Nephron progenitor cell (in vitro differentiated cells): ENCODE measurements at regions not wholly inside any gene's neighbourhood (a gene's known extent, or its start where the extent isn't known, plus 50 kb on each side); places are given as distances from the start of the nearest gene placed in this dataset.

Experiments
- DNase-seq: peaks from one replicate; pipeline ENCODE4 v3.0.0; 2021
- H3K27ac Mint-ChIP-seq: 2 replicates; pipeline ENCODE4 v1.8.0; 2021; ENCODE audit warnings: mild to moderate bottlenecking, moderate library complexity, mixed read lengths
- H3K27me3 Mint-ChIP-seq: 2 replicates; pipeline ENCODE4 v1.8.0; 2021; ENCODE audit warnings: mild to moderate bottlenecking, low read depth, mixed read lengths; ENCODE audit not compliant: poor library complexity
- H3K36me3 Mint-ChIP-seq: 2 replicates; pipeline ENCODE4 v1.8.0; 2021; ENCODE audit warnings: low read depth, mixed read lengths
- H3K4me1 Mint-ChIP-seq: 2 replicates; pipeline ENCODE4 v1.8.0; 2021; ENCODE audit warnings: mixed read lengths
- H3K4me3 Mint-ChIP-seq: 2 replicates; pipeline ENCODE4 v1.8.0; 2021; ENCODE audit warnings: mild to moderate bottlenecking, moderate library complexity, mixed read lengths
- H3K9me3 Mint-ChIP-seq: 2 replicates; pipeline ENCODE4 v1.8.0; 2021; ENCODE audit warnings: mild to moderate bottlenecking, moderate library complexity, mixed read lengths
- TF ChIP-seq, protein P1 (sequence below): fragments of 200-600 bp; sonication (generic); IDR thresholded peaks from 2 replicates; pipeline ENCODE4 v1.5.0; 2021; ENCODE audit warnings: antibody characterized with exemption

DNA sequence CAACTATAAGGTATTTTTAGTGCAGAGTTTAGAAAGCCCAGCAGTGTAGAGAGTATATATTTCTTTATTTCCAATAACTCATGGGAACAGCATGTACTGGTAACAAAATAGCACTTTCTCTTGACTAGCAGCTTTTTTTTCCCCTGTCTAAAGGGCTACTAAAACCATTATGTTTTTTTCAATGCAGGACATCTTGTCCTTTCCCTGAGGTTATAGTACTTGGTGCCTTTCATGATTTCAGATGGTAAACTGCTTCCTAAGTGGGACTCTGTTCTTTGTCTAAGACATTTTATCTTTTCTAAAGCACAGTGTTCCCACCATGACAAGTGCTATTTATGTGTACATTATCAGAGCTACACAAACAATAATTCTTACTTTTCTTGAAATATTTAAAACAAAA, 122.3 kb downstream of the SLC24A2 start:
- TF ChIP-seq, protein P1, sequence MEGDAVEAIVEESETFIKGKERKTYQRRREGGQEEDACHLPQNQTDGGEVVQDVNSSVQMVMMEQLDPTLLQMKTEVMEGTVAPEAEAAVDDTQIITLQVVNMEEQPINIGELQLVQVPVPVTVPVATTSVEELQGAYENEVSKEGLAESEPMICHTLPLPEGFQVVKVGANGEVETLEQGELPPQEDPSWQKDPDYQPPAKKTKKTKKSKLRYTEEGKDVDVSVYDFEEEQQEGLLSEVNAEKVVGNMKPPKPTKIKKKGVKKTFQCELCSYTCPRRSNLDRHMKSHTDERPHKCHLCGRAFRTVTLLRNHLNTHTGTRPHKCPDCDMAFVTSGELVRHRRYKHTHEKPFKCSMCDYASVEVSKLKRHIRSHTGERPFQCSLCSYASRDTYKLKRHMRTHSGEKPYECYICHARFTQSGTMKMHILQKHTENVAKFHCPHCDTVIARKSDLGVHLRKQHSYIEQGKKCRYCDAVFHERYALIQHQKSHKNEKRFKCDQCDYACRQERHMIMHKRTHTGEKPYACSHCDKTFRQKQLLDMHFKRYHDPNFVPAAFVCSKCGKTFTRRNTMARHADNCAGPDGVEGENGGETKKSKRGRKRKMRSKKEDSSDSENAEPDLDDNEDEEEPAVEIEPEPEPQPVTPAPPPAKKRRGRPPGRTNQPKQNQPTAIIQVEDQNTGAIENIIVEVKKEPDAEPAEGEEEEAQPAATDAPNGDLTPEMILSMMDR, result no peak
- H3K27me3 Mint-ChIP-seq, result peaks cover 13% of the 10 kb centered on the region
- no peak overlapping the region for H3K27ac Mint-ChIP-seq
- peaks cover 6% of the 10 kb centered on the region for H3K4me1 Mint-ChIP-seq
- H3K36me3 Mint-ChIP-seq, result no peaks in the 10 kb centered on the region
- no peak for DNase-seq
- peaks cover 3% of the 10 kb centered on the region for H3K9me3 Mint-ChIP-seq
- no peak overlapping the region for H3K4me3 Mint-ChIP-seq

DNA sequence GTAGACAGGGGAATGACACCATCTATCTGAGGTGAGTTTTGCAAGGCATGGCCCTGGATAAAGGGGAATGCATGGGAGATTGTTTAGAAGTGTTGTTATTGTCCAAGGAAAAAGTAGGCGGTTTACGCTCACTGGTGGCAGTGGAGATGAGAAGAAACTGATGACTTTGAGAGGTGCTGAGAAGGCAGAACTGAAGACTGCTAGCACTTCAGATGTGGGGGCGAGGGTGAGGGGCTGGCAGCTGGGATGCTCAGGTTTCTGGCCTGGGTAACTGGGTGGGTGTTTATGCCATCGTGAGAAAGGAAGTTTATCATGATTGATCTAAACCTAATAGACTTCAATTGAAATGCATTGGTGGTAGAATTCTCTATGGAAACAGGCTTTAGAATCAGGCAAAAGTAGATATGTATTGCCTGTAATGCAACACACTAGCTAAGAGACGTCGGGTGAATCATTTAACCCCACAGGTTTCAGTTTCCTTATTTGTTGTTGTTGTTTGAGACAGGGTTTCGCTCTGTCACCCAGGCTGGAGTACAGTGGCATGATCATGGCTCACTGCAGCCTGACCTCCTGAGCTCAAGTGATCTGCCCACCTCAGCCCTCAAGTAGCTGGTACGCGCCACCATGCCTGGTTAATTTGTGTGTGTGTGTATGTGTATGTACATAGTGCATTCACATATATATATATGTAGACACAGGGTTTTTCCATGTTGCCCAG, 123.5 kb downstream of the SLC24A2 start:
- H3K4me3 Mint-ChIP-seq, result no peak overlapping the region
- H3K4me1 Mint-ChIP-seq, result peaks cover 6% of the 10 kb centered on the region
- peak overlapping the region; percentile 8 for H3K27ac Mint-ChIP-seq
- peaks cover 13% of the 10 kb centered on the region for H3K27me3 Mint-ChIP-seq
- H3K36me3 Mint-ChIP-seq, result no peaks in the 10 kb centered on the region
- TF ChIP-seq, protein P1, result no peak
- DNase-seq, result no peak
- H3K9me3 Mint-ChIP-seq, result peaks cover 3% of the 10 kb centered on the region

DNA sequence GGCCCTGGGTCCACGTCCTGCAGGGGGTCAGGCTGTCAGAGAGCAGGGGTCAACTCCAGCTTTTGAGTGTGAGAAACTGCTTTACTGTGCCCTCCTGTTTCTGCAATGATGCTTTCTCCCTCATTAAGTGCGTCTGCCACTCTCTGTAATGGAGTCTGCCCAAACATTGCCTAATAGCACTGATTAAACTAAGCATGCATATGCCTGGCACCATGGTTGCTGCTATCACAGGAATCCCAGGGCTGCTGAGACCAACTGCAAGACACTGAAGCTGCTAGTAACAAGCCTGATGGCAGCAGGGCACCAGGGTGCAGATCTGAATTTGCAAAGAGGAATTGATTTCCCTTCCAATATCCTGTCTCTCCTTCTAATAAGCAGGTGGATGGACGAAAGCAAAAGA, 125.3 kb downstream of the SLC24A2 start:
- Mint-ChIP-seq H3K27me3 (peaks cover 13% of the 10 kb centered on the region), H3K36me3 (no peaks in the 10 kb centered on the region), H3K27ac (no peak overlapping the region), H3K9me3 (peaks cover 3% of the 10 kb centered on the region), H3K4me1 (peaks cover 6% of the 10 kb centered on the region), H3K4me3 (no peak overlapping the region)
- TF ChIP-seq, protein P1, result no peak
- no peak for DNase-seq

DNA sequence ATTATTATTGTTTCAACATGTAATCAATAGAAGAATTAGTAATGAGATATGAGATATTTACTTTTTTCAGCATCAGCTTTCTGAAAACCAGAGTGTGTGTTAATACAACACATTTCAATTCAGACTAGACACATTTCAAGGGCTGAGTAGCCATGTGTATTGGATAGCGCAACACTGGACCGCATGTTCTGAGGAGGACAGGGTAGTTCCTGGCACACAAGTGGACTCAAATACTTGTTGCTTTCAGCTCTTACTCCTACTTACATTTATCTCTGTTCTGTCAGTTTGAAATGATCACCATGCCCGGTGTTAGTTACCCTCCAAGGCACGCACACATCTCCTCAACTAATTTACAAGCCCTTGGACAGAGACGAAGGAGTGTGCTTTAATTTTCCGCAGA, 126.6 kb downstream of the SLC24A2 start:
- Mint-ChIP-seq H3K4me3 (no peak overlapping the region), H3K36me3 (no peaks in the 10 kb centered on the region), H3K27me3 (peaks cover 4% of the 10 kb centered on the region), H3K4me1 (peaks cover 6% of the 10 kb centered on the region), H3K9me3 (peaks cover 3% of the 10 kb centered on the region), H3K27ac (no peak overlapping the region)
- no peak for DNase-seq
- TF ChIP-seq, protein P1, result no peak

DNA sequence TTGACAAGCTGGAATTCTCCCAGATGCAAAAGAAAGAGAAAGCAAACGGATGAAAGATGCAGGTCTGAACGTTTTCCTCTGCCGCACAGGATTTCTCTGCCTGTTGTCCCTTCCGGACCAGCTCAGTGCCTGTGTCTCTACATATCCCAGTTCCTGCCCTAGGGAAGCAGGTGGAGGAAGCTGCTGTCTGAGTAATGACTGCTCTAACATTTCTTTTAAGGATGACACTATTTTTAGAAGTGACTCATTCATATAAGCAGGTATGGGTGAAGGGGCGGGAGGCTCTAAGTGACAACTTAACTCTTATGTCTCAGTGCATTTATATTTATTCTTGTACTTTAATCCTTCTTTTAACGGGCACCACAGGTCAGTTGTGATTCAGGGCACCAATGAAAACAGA, 128.8 kb downstream of the SLC24A2 start:
- DNase-seq, result no peak
- H3K4me1 Mint-ChIP-seq, result peaks cover 2% of the 10 kb centered on the region
- no peaks in the 10 kb centered on the region for H3K36me3 Mint-ChIP-seq
- peaks cover 4% of the 10 kb centered on the region for H3K27me3 Mint-ChIP-seq
- no peak overlapping the region for H3K4me3 Mint-ChIP-seq
- TF ChIP-seq, protein P1, result no peak
- no peak overlapping the region for H3K27ac Mint-ChIP-seq
- H3K9me3 Mint-ChIP-seq, result peaks cover 3% of the 10 kb centered on the region

DNA sequence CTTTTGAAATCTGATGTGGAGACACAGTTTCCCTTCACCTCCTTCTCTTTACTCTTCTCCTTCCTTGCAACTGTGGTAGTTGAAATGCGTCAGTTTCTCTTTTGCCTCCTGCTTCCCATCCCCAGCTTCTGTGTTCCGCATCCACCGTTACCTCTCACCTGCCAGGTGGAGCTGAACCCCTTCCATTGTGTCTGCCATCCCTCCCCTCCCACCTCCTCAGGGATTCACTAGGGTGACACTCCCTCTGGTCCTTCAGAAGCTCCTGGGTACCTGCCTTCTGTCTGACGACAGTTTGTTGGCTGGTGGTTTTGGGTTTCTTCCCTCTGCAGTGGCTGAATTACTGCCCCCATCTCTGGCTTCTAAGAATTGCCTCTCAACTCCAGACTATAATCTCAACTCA, 132.1 kb downstream of the SLC24A2 start:
- peaks cover 8% of the 10 kb centered on the region for H3K4me1 Mint-ChIP-seq
- DNase-seq, result no peak
- TF ChIP-seq, protein P1, result no peak
- no peaks in the 10 kb centered on the region for H3K27me3 Mint-ChIP-seq
- no peaks in the 10 kb centered on the region for H3K36me3 Mint-ChIP-seq
- H3K4me3 Mint-ChIP-seq, result no peak overlapping the region
- no peak overlapping the region for H3K27ac Mint-ChIP-seq
- no peaks in the 10 kb centered on the region for H3K9me3 Mint-ChIP-seq
